Left lung (tissue), 4 donors: ENCODE measurements at regions not wholly inside any gene's neighbourhood (a gene's known extent, or its start where the extent isn't known, plus 50 kb on each side); places are given as distances from the start of the nearest gene placed in this dataset.
A peak's percentile ranks its signal among the peaks of the same experiment; 100 is the strongest.

Source experiments
- ATAC-seq: fragments of 200-7000 bp; cut with Tn5 transposase; one replicate; pipeline ENCODE4 v1.9.1; 2020; ENCODE audit warnings: moderate library complexity
- DNase-seq, 4 donors: peaks; one replicate each; pipeline ENCODE4 v3.0.0-alpha.2; 2013 to 2020
- H3K27ac ChIP-seq, 2 donors: fragments of 200-600 bp; sonication (generic) in 1 of 2; one replicate each; pipeline versions ENCODE4 v1.5.0 to v1.8.0; 2020 to 2021
- H3K27me3 ChIP-seq, 2 donors: fragments of 200-600 bp; sonication (generic) in 1 of 2; one replicate each; pipeline versions ENCODE4 v1.5.0 to v1.8.0; 2020 to 2021
- H3K36me3 ChIP-seq, 2 donors: fragments of 200-600 bp; sonication (generic) in 1 of 2; one replicate each; pipeline versions ENCODE4 v1.5.0 to v1.8.0; 2020 to 2021
- H3K4me1 ChIP-seq, 2 donors: fragments of 200-600 bp; one replicate each; pipeline ENCODE4 v1.8.0; 2021
- H3K4me3 ChIP-seq, 2 donors: fragments of 200-600 bp; sonication (generic) in 1 of 2; one replicate each; pipeline versions ENCODE4 v1.5.0 to v1.8.0; 2020 to 2021; ENCODE audit warnings: mild to moderate bottlenecking in 1 of 2
- H3K9me3 ChIP-seq, 2 donors: fragments of 200-600 bp; sonication (generic) in 1 of 2; one replicate each; pipeline versions ENCODE4 v1.5.0 to v1.8.0; 2020 to 2021
- CTCF ChIP-seq, 2 donors: fragments of 200-600 bp; sonication (generic) in 1 of 2; IDR thresholded peaks; one replicate each; pipeline versions ENCODE4 v1.5.0 to v1.8.0; 2021; ENCODE audit warnings: antibody characterized with exemption in 2 of 2
- intact Hi-C, 2 donors: fragments of 100-400 bp; cut with DNase I; formaldehyde crosslinking; loops; one replicate each; pipeline versions ENCODE4 v1.11.2 to v1.14.2; 2022
- donor health status: DM: no; HTN: yes; CAD: no.
- donor health status: DM: no; HTN: no; CAD: no.

GRCh38 chr18:64851726-64852125 lies 702.8 kb upstream of the LINC00305 start:
- Histone ChIP-seq H3K4me3 (no peak overlapping the region), H3K4me1 (no peaks in the 10 kb centered on the region), H3K9me3 (peaks cover 0 to 2% of the 10 kb centered on the region in 2 donors), H3K36me3 (no peaks in the 10 kb centered on the region), H3K27ac (no peak overlapping the region), H3K27me3 (no peaks in the 10 kb centered on the region)
- DNase-seq: no peak
- intact Hi-C loops: no loop called here
- ATAC-seq: no peak
- TF ChIP-seq CTCF (IDR thresholded peaks at IDR 0.05): no peak

GRCh38 chr18:64850791-64851190 lies 701.9 kb upstream of the LINC00305 start:
- TF ChIP-seq CTCF (IDR thresholded peaks at IDR 0.05): no peak
- Histone ChIP-seq H3K36me3 (no peaks in the 10 kb centered on the region), H3K27me3 (no peaks in the 10 kb centered on the region), H3K4me1 (no peaks in the 10 kb centered on the region), H3K27ac (no peak overlapping the region), H3K9me3 (peaks cover 0 to under 1% of the 10 kb centered on the region in 2 donors), H3K4me3 (no peak overlapping the region)
- intact Hi-C loops: no loop called here
- ATAC-seq: no peak
- no peak for DNase-seq

- Histone ChIP-seq H3K9me3 (no peaks in the 10 kb centered on the region), H3K36me3 (no peaks in the 10 kb centered on the region), H3K4me3 (no peak overlapping the region), H3K4me1 (no peaks in the 10 kb centered on the region), H3K27ac (no peak overlapping the region), H3K27me3 (no peaks in the 10 kb centered on the region)
- no peak for TF ChIP-seq CTCF (IDR thresholded peaks at IDR 0.05)
- DNase-seq: no peak
- intact Hi-C loops: no loop called here
- peak; percentile 19 for ATAC-seq
These were observed 692.2 kb upstream of the LINC00305 start for GRCh38 chr18:64840911-64841701.

GRCh38 chr18:64810354-64810753 lies 661.5 kb upstream of the LINC00305 start:
- peaks cover 0 to 16% of the 10 kb centered on the region in 2 donors for H3K9me3 ChIP-seq
- no peak for DNase-seq
- TF ChIP-seq CTCF (IDR thresholded peaks at IDR 0.05): no peak
- H3K4me1 ChIP-seq: no peaks in the 10 kb centered on the region
- H3K36me3 ChIP-seq: no peaks in the 10 kb centered on the region
- ATAC-seq: no peak
- no peak overlapping the region for H3K4me3 ChIP-seq
- H3K27me3 ChIP-seq: no peaks in the 10 kb centered on the region
- H3K27ac ChIP-seq: no peak overlapping the region
- intact Hi-C loops: no loop called here

GRCh38 chr18:64809801-64810200 lies 660.9 kb upstream of the LINC00305 start:
- H3K4me1 ChIP-seq: no peaks in the 10 kb centered on the region
- no peak for TF ChIP-seq CTCF (IDR thresholded peaks at IDR 0.05)
- no peak for ATAC-seq
- H3K9me3 ChIP-seq: peaks cover 0 to 14% of the 10 kb centered on the region in 2 donors
- H3K27me3 ChIP-seq: no peaks in the 10 kb centered on the region
- no peaks in the 10 kb centered on the region for H3K36me3 ChIP-seq
- DNase-seq: no peak
- intact Hi-C loops: no loop called here
- H3K4me3 ChIP-seq: no peak overlapping the region
- no peak overlapping the region for H3K27ac ChIP-seq
